H1 (cell line): ENCODE measurements at regions not wholly inside any gene's neighbourhood (a gene's known extent, or its start where the extent isn't known, plus 50 kb on each side); places are given as distances from the start of the nearest gene placed in this dataset.

ENCODE experiments used
- CTCF ChIA-PET: fragments of 300-600 bp; sonication (Branson Sonifier 250); formaldehyde crosslinking; loops from one replicate; lab custom pipeline; 2021; ENCODE audit not compliant: partially characterized antibody; lab: Charles Lee
- POLR2A ChIA-PET: fragments of 300-600 bp; sonication (Branson Sonifier 250); formaldehyde crosslinking; loops from one replicate; lab custom pipeline; 2021; ENCODE audit warnings: inconsistent platforms; ENCODE audit not compliant: partially characterized antibody; lab: Charles Lee
- DNase-seq, 2 experiments: peaks; one replicate each; pipeline versions ENCODE4 v3.0.0 to v3.0.0-alpha.2; 2010 to 2022; ENCODE audit warnings: low spot score in 2 of 2, low read depth in 1 of 2, mixed read lengths in 1 of 2
- FAIRE-seq: peaks from 2 replicates; lab custom pipeline; 2011; peaks lifted over from hg19 to GRCh38; lab: Jason Lieb, UNC
- H2AFZ ChIP-seq: 2 replicates; pipeline ENCODE4 v1.8.1; 2012; ENCODE audit warnings: low read length, inconsistent platforms
- H2AK5ac ChIP-seq: 2 replicates; pipeline ENCODE4 v1.6.1; 2013; ENCODE audit warnings: low read depth, low read length
- H2BK120ac ChIP-seq: replicated peaks from 2 replicates; pipeline ENCODE3; 2013; ENCODE audit warnings: low read depth, low read length, inconsistent platforms
- H2BK12ac ChIP-seq: 2 replicates; pipeline ENCODE4 v1.6.1; 2013; ENCODE audit warnings: low read depth, low read length
- H2BK15ac ChIP-seq: 2 replicates; pipeline ENCODE4 v1.6.1; 2013; ENCODE audit warnings: low read length
- H2BK20ac ChIP-seq: 2 replicates; pipeline ENCODE4 v1.6.1; 2013; ENCODE audit warnings: low read length
- H2BK5ac ChIP-seq: 2 replicates; pipeline ENCODE4 v1.6.1; 2013; ENCODE audit warnings: low read depth, low read length
- H3K14ac ChIP-seq: 2 replicates; pipeline ENCODE4 v1.6.1; 2013; ENCODE audit warnings: inconsistent platforms; ENCODE audit not compliant: insufficient read length
- H3K18ac ChIP-seq: 2 replicates; pipeline ENCODE4 v1.6.1; 2013; ENCODE audit warnings: low read length; ENCODE audit errors: extremely low read depth
- H3K23ac ChIP-seq: 2 replicates; pipeline ENCODE4 v1.6.1; 2013; ENCODE audit warnings: inconsistent platforms; ENCODE audit not compliant: insufficient read length
- H3K23me2 ChIP-seq: 2 replicates; pipeline ENCODE4 v1.6.1; 2013; ENCODE audit warnings: low read depth, low read length
- H3K27ac ChIP-seq: 2 replicates; pipeline ENCODE4 v1.6.1; 2011; ENCODE audit warnings: low read depth, low read length, inconsistent platforms
- H3K27me3 ChIP-seq, 4 experiments: replicated peaks in 1 of 4; 1 replicate in 1 of 4; 2 replicates in 3 of 4; pipeline versions ENCODE4 v1.6.1 to v1.8.1; 2011 to 2013; ENCODE audit warnings: low read length in 3 of 4, mild to moderate bottlenecking in 3 of 4, inconsistent platforms in 2 of 4, mixed read lengths in 2 of 4, moderate library complexity in 1 of 4; ENCODE audit not compliant: control insufficient read depth in 3 of 4, insufficient read depth in 3 of 4; ENCODE audit errors: extremely low read depth in 1 of 4
- H3K36me3 ChIP-seq, 4 experiments: 2 replicates each; pipeline versions ENCODE4 v1.6.1 to v1.8.1; 2011 to 2013; ENCODE audit warnings: mild to moderate bottlenecking in 4 of 4, low read length in 3 of 4, moderate library complexity in 2 of 4, control low read depth in 1 of 4, inconsistent platforms in 1 of 4; ENCODE audit not compliant: insufficient read depth in 4 of 4, control insufficient read depth in 2 of 4
- H3K4ac ChIP-seq: replicated peaks from 2 replicates; pipeline ENCODE3; 2013; ENCODE audit warnings: low read length, low read depth, mixed read lengths, inconsistent platforms; ENCODE audit not compliant: insufficient read length
- H3K4me1 ChIP-seq, 4 experiments: replicated peaks in 1 of 4; 1 replicate in 1 of 4; 2 replicates in 3 of 4; pipeline versions ENCODE4 v1.6.1 to v1.8.1; 2011 to 2013; ENCODE audit warnings: low read length in 3 of 4, inconsistent platforms in 2 of 4, mixed read lengths in 1 of 4; ENCODE audit not compliant: insufficient read depth in 4 of 4, control insufficient read depth in 3 of 4
- H3K4me2 ChIP-seq, 2 experiments: 2 replicates each; pipeline versions ENCODE4 v1.6.1 to v1.8.1; 2011 to 2013; ENCODE audit warnings: low read depth in 2 of 2, low read length in 2 of 2, control low read depth in 1 of 2, inconsistent platforms in 1 of 2, mild to moderate bottlenecking in 1 of 2; ENCODE audit not compliant: insufficient read depth in 1 of 2
- H3K4me3 ChIP-seq, 4 experiments: fragments of 200-600, 300-600 bp in 1 of 4; sonication (generic), shearing (Covaris generic), sonication (Bioruptor Twin) in 1 of 4; 2 replicates each; pipeline versions ENCODE4 v1.5.1 to v1.8.1; 2011 to 2016; ENCODE audit warnings: low read length in 4 of 4, low read depth in 3 of 4, control low read depth in 2 of 4, inconsistent platforms in 2 of 4, mild to moderate bottlenecking in 2 of 4, mixed read lengths in 1 of 4, moderate library complexity in 1 of 4; ENCODE audit not compliant: insufficient read depth in 2 of 4; ENCODE audit errors: extremely low read depth in 1 of 4
- H3K56ac ChIP-seq: replicated peaks from 2 replicates; pipeline ENCODE3; 2013; ENCODE audit warnings: low read depth, mild to moderate bottlenecking, mixed read lengths, low read length, inconsistent platforms; ENCODE audit not compliant: insufficient read length
- H3K79me1 ChIP-seq: 2 replicates; pipeline ENCODE4 v1.6.1; 2013; ENCODE audit warnings: low read depth, low read length, control low read depth
- H3K79me2 ChIP-seq, 2 experiments: 2 replicates each; pipeline versions ENCODE4 v1.6.1 to v1.8.1; 2012 to 2013; ENCODE audit warnings: low read length in 2 of 2, mild to moderate bottlenecking in 2 of 2, inconsistent platforms in 1 of 2; ENCODE audit not compliant: insufficient read depth in 2 of 2, control insufficient read depth in 1 of 2
- H3K9ac ChIP-seq, 4 experiments: replicated peaks in 1 of 4; 1 replicate in 1 of 4; 2 replicates in 3 of 4; pipeline versions ENCODE4 v1.6.1 to v1.8.1; 2011 to 2013; ENCODE audit warnings: low read depth in 3 of 4, low read length in 3 of 4, control low read depth in 2 of 4, mild to moderate bottlenecking in 2 of 4, moderate library complexity in 2 of 4, inconsistent platforms in 1 of 4; ENCODE audit errors: extremely low read depth in 1 of 4
- H3K9me3 ChIP-seq, 2 experiments: 2 replicates each; pipeline versions ENCODE4 v1.6.1 to v1.8.1; 2012 to 2013; ENCODE audit warnings: mild to moderate bottlenecking in 2 of 2, moderate library complexity in 2 of 2, control low read depth in 1 of 2, inconsistent platforms in 1 of 2, low read depth in 1 of 2, low read length in 1 of 2, mixed read lengths in 1 of 2; ENCODE audit not compliant: insufficient read depth in 2 of 2
- H4K20me1 ChIP-seq, 2 experiments: replicated peaks in 1 of 2; 2 replicates each; pipeline versions ENCODE3 to v1.8.1; 2011 to 2013; ENCODE audit warnings: inconsistent platforms in 2 of 2, low read length in 2 of 2, mild to moderate bottlenecking in 1 of 2; ENCODE audit not compliant: insufficient read depth in 2 of 2, control insufficient read depth in 1 of 2
- H4K5ac ChIP-seq: 2 replicates; pipeline ENCODE4 v1.6.1; 2013; ENCODE audit warnings: low read length, low read depth, mixed read lengths, inconsistent platforms; ENCODE audit not compliant: insufficient read length
- H4K8ac ChIP-seq: 2 replicates; pipeline ENCODE4 v1.8.0; 2013; ENCODE audit warnings: mild to moderate bottlenecking, moderate library complexity, low read length, inconsistent platforms; ENCODE audit not compliant: insufficient read depth; ENCODE audit errors: extremely low read depth
- H4K91ac ChIP-seq: replicated peaks from 2 replicates; pipeline ENCODE3; 2013; ENCODE audit warnings: low read length, mixed read lengths, inconsistent platforms; ENCODE audit not compliant: insufficient read length
- CTBP2 ChIP-seq: IDR thresholded peaks from 2 replicates; pipeline ENCODE4 v1.7.0; 2011; ENCODE audit warnings: borderline replicate concordance, mild to moderate bottlenecking, moderate library complexity, mixed read lengths, low read length; ENCODE audit not compliant: insufficient read depth, insufficient read length
- JUND ChIP-seq: IDR thresholded peaks from 2 replicates; pipeline ENCODE4 v1.6.1; 2011; ENCODE audit warnings: mild to moderate bottlenecking, improper control_type of control experiment, low read length
- NRF1 ChIP-seq: IDR thresholded peaks from 2 replicates; pipeline ENCODE4 v1.6.1; 2011; ENCODE audit warnings: mild to moderate bottlenecking, low read depth, low read length, improper control_type of control experiment
- RXRA ChIP-seq: IDR thresholded peaks from 2 replicates; pipeline ENCODE4 v1.6.1; 2011; ENCODE audit warnings: low read depth, mild to moderate bottlenecking, low read length, moderate library complexity; ENCODE audit not compliant: insufficient read depth
- SP4 ChIP-seq: IDR thresholded peaks from 2 replicates; pipeline ENCODE4 v1.6.1; 2012; ENCODE audit warnings: low read length, inconsistent platforms
- SRF ChIP-seq: IDR thresholded peaks from 2 replicates; pipeline ENCODE4 v1.6.1; 2011; ENCODE audit warnings: mild to moderate bottlenecking, low read depth, low read length, moderate library complexity
- TAF7 ChIP-seq: optimal IDR thresholded peaks from 2 replicates; pipeline ENCODE3; 2011; ENCODE audit warnings: low read depth, mild to moderate bottlenecking, inconsistent platforms, low read length, moderate library complexity, borderline replicate concordance
- TBP ChIP-seq: IDR thresholded peaks from 2 replicates; pipeline ENCODE4 v1.6.1; 2011; ENCODE audit warnings: low read depth, low read length, improper control_type of control experiment
- WGBS, 2 experiments: shearing (Covaris generic) in 1 of 2; methylation state at CpG; one replicate each; pipeline versions ENCODE4 v1.1.6 to v1.1.7; 2013 to 2015; ENCODE audit warnings: low lambda C conversion rate in 2 of 2, mixed read lengths in 2 of 2, inconsistent platforms in 1 of 2, low coverage in 1 of 2, missing lambda C conversion rate in 1 of 2; ENCODE audit not compliant: insufficient replicate concordance in 2 of 2, insufficient coverage in 1 of 2, insufficient read length in 1 of 2; ENCODE audit errors: extremely low coverage in 1 of 2, missing lambda C conversion rate in 1 of 2; 5-methylcytosine and 5-hydroxymethylcytosine counted together
- TF ChIP-seq, protein P1 (sequence below), 3 experiments: IDR thresholded peaks; 1 replicate in 2 of 3; 2 replicates in 1 of 3; pipeline versions ENCODE4 v1.5.1 to v1.6.1; 2011; ENCODE audit warnings: low read length in 3 of 3, mild to moderate bottlenecking in 3 of 3, inconsistent platforms in 2 of 3, low read depth in 1 of 3, moderate library complexity in 1 of 3; ENCODE audit not compliant: insufficient read depth in 1 of 3; ENCODE audit errors: control extremely low read depth in 1 of 3

DNA sequence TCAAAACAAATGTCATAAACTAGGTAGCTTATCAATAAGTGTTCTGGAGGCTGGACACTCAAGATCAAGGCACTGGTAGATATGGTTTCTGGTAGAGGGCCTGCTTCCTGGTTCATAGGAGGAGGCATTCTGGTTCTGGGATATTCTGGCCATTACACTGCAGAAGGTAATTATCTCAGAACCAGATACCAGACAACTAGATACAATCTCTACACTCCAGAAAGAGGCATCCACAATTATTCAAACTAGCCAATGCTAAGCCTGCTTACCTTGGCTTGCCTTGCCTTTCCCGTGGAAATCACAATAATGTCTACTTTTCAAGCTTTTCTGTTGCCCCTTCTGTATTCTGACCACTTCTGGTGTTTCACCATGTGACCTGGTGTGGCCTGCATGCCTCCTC is 785.2 kb upstream of the GYPC start:
- H3K4ac ChIP-seq = no peak overlapping the region
- no peak overlapping the region for H2BK120ac ChIP-seq
- FAIRE-seq (no peak), DNase-seq (no peak)
- H3K4me3 ChIP-seq = no peak overlapping the region
- H2AK5ac ChIP-seq = no peak overlapping the region
- no peaks in the 10 kb centered on the region for H3K36me3 ChIP-seq
- H2BK5ac ChIP-seq = no peak overlapping the region
- H2BK20ac ChIP-seq = no peak overlapping the region
- ChIA-PET CTCF (interaction anchor here (0.6 kb wide), 1 partner anchor 221 kb away, joined by 3 read pairs; no protein-coding TSS in a partner anchor), POLR2A (no interaction called here)
- H3K23me2 ChIP-seq = peaks cover 2% of the 10 kb centered on the region; the same call in 1 of the 2 replicates
- H3K79me1 ChIP-seq = no peaks in the 10 kb centered on the region
- H3K9me3 ChIP-seq = peaks cover 0 to 5% of the 10 kb centered on the region in 2 experiments; a peak in 1 of 4 replicates
- no peak overlapping the region for H2BK15ac ChIP-seq
- H3K4me2 ChIP-seq = no peak overlapping the region
- H3K27me3 ChIP-seq = no peaks in the 10 kb centered on the region
- H3K4me1 ChIP-seq = peaks cover 0 to 3% (median 0%) of the 10 kb centered on the region in 4 experiments; a peak in 1 of 7 replicates
- no peak overlapping the region for H3K14ac ChIP-seq
- no peak overlapping the region for H3K27ac ChIP-seq
- 94% methylated on average over 1 of the region's 1 CpG; no CpG with 5 or more reads in 1 of the 2 experiments for WGBS, 2 experiments
- H2BK12ac ChIP-seq = no peak overlapping the region
- H3K56ac ChIP-seq = no peak overlapping the region
- H4K8ac ChIP-seq = no peak overlapping the region
- H4K20me1 ChIP-seq = no peaks in the 10 kb centered on the region
- H2AFZ ChIP-seq = no peak overlapping the region
- no peak overlapping the region for H4K91ac ChIP-seq
- H4K5ac ChIP-seq = no peak overlapping the region
- H3K23ac ChIP-seq = no peak overlapping the region
- H3K79me2 ChIP-seq = no peaks in the 10 kb centered on the region
- no peak overlapping the region for H3K18ac ChIP-seq
- H3K9ac ChIP-seq = no peak overlapping the region
- TF ChIP-seq TBP = no peak
- TF ChIP-seq TAF7 = no peak
- no peak for TF ChIP-seq SRF
- TF ChIP-seq CTBP2 = no peak
- no peak for TF ChIP-seq NRF1
- no peak for TF ChIP-seq RXRA
- TF ChIP-seq SP4 = no peak
- TF ChIP-seq, protein P1, sequence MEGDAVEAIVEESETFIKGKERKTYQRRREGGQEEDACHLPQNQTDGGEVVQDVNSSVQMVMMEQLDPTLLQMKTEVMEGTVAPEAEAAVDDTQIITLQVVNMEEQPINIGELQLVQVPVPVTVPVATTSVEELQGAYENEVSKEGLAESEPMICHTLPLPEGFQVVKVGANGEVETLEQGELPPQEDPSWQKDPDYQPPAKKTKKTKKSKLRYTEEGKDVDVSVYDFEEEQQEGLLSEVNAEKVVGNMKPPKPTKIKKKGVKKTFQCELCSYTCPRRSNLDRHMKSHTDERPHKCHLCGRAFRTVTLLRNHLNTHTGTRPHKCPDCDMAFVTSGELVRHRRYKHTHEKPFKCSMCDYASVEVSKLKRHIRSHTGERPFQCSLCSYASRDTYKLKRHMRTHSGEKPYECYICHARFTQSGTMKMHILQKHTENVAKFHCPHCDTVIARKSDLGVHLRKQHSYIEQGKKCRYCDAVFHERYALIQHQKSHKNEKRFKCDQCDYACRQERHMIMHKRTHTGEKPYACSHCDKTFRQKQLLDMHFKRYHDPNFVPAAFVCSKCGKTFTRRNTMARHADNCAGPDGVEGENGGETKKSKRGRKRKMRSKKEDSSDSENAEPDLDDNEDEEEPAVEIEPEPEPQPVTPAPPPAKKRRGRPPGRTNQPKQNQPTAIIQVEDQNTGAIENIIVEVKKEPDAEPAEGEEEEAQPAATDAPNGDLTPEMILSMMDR (IDR thresholded peaks at IDR 0.05; ENCODE audit: control extremely low read depth in 1 of 3, insufficient read depth in 1 of 3, low read depth in 1 of 3, low read length in 3 of 3) = no peak
- TF ChIP-seq JUND = no peak
